H9 (cell line): ENCODE measurements at regions not wholly inside any gene's neighbourhood (a gene's known extent, or its start where the extent isn't known, plus 50 kb on each side); places are given as distances from the start of the nearest gene placed in this dataset.

Source experiments
- DNase-seq: peaks from one replicate; pipeline ENCODE4 v3.0.0-alpha.2; 2017
- H2AFZ ChIP-seq: one replicate; pipeline ENCODE4 v1.6.1; 2013; ENCODE audit warnings: mild to moderate bottlenecking, low read length, control low read depth, moderate library complexity
- H2AK5ac ChIP-seq: 2 replicates; pipeline ENCODE4 v1.6.1; 2013; ENCODE audit warnings: low read length, control low read depth, mixed read lengths; ENCODE audit not compliant: insufficient read length
- H2BK120ac ChIP-seq: one replicate; pipeline ENCODE4 v1.6.1; 2013; ENCODE audit warnings: low read depth, mild to moderate bottlenecking, low read length, control low read depth, inconsistent platforms; ENCODE audit not compliant: poor library complexity, severe bottlenecking
- H2BK12ac ChIP-seq: 2 replicates; pipeline ENCODE4 v1.6.1; 2013; ENCODE audit warnings: low read length, control low read depth, mixed read lengths, low read depth; ENCODE audit not compliant: insufficient read length
- H2BK15ac ChIP-seq: 2 replicates; pipeline ENCODE4 v1.6.1; 2013; ENCODE audit warnings: low read depth, low read length, control low read depth
- H2BK20ac ChIP-seq: one replicate; pipeline ENCODE4 v1.6.1; 2013; ENCODE audit warnings: low read depth, mild to moderate bottlenecking, low read length, control low read depth, inconsistent platforms; ENCODE audit not compliant: poor library complexity, severe bottlenecking
- H2BK5ac ChIP-seq: 2 replicates; pipeline ENCODE4 v1.6.1; 2013; ENCODE audit warnings: low read length, control low read depth, mixed read lengths; ENCODE audit not compliant: insufficient read length
- H3K14ac ChIP-seq: 2 replicates; pipeline ENCODE4 v1.6.1; 2013; ENCODE audit warnings: low read length, control low read depth; ENCODE audit not compliant: insufficient read depth
- H3K18ac ChIP-seq: 2 replicates; pipeline ENCODE4 v1.6.1; 2013; ENCODE audit warnings: low read depth, mild to moderate bottlenecking, mixed read lengths, low read length, control low read depth; ENCODE audit not compliant: insufficient read length
- H3K23ac ChIP-seq: 2 replicates; pipeline ENCODE4 v1.6.1; 2013; ENCODE audit warnings: low read length, control low read depth, mixed read lengths, low read depth; ENCODE audit not compliant: insufficient read length
- H3K23me2 ChIP-seq: 2 replicates; pipeline ENCODE4 v1.6.1; 2013; ENCODE audit warnings: low read depth, mild to moderate bottlenecking, mixed read lengths, low read length, control low read depth; ENCODE audit not compliant: insufficient read length, poor library complexity, severe bottlenecking
- H3K27ac ChIP-seq: 2 replicates; pipeline ENCODE4 v1.5.1; 2013; ENCODE audit warnings: low read length, control low read depth, mixed read lengths, low read depth; ENCODE audit not compliant: insufficient read length
- H3K27me3 ChIP-seq: 2 replicates; pipeline ENCODE4 v1.6.1; 2013; ENCODE audit warnings: low read length, control low read depth, inconsistent platforms; ENCODE audit not compliant: insufficient read depth
- H3K4ac ChIP-seq: 2 replicates; pipeline ENCODE4 v1.6.1; 2013; ENCODE audit warnings: low read depth, mild to moderate bottlenecking, control low read depth, inconsistent platforms, low read length, moderate library complexity
- H3K4me1 ChIP-seq: 2 replicates; pipeline ENCODE4 v1.6.1; 2013; ENCODE audit warnings: low read length, control low read depth, inconsistent platforms; ENCODE audit not compliant: insufficient read depth
- H3K4me2 ChIP-seq: 2 replicates; pipeline ENCODE4 v1.6.1; 2013; ENCODE audit warnings: low read length, control low read depth, mixed read lengths; ENCODE audit not compliant: insufficient read length, insufficient read depth
- H3K56ac ChIP-seq: 2 replicates; pipeline ENCODE4 v1.6.1; 2013; ENCODE audit warnings: low read depth, mild to moderate bottlenecking, mixed read lengths, low read length, control low read depth; ENCODE audit not compliant: insufficient read length
- H3K79me1 ChIP-seq: 2 replicates; pipeline ENCODE4 v1.6.1; 2013; ENCODE audit warnings: low read depth, mild to moderate bottlenecking, moderate library complexity, low read length, control low read depth, inconsistent platforms; ENCODE audit not compliant: insufficient read depth, poor library complexity, severe bottlenecking
- H3K79me2 ChIP-seq: 2 replicates; pipeline ENCODE4 v1.6.1; 2013; ENCODE audit warnings: low read length, control low read depth, inconsistent platforms; ENCODE audit not compliant: insufficient read depth
- H3K9ac ChIP-seq: 2 replicates; pipeline ENCODE4 v1.6.1; 2013; ENCODE audit warnings: low read length, control low read depth, mixed read lengths; ENCODE audit not compliant: insufficient read length; ENCODE audit errors: extremely low read depth
- H3K9me3 ChIP-seq: one replicate; pipeline ENCODE4 v1.6.1; 2013; ENCODE audit warnings: low read depth, low read length, inconsistent platforms; ENCODE audit not compliant: control insufficient read depth
- H3T11ph ChIP-seq: one replicate; pipeline ENCODE4 v1.6.1; 2013; ENCODE audit warnings: mild to moderate bottlenecking, low read length, control low read depth, inconsistent platforms
- H4K20me1 ChIP-seq: one replicate; pipeline ENCODE4 v1.6.1; 2013; ENCODE audit not compliant: control insufficient read depth, insufficient read length, insufficient read depth
- H4K5ac ChIP-seq: 2 replicates; pipeline ENCODE4 v1.6.1; 2013; ENCODE audit warnings: low read depth, mild to moderate bottlenecking, mixed read lengths, low read length, control low read depth; ENCODE audit not compliant: insufficient read length
- H4K8ac ChIP-seq: replicated peaks from 2 replicates; pipeline ENCODE4 v1.6.1; 2013; ENCODE audit warnings: low read length, control low read depth, mixed read lengths, low read depth; ENCODE audit not compliant: insufficient read length
- H4K91ac ChIP-seq: 2 replicates; pipeline ENCODE4 v1.6.1; 2013; ENCODE audit warnings: low read depth, mild to moderate bottlenecking, moderate library complexity, mixed read lengths, low read length, control low read depth; ENCODE audit not compliant: insufficient read length
- H3K27ac Mint-ChIP-seq, 3 experiments: 2 replicates in 2 of 3; 3 replicates in 1 of 3; pipeline ENCODE4 v1.8.0; 2020 to 2021; ENCODE audit warnings: mixed read lengths in 3 of 3, mild to moderate bottlenecking in 1 of 3, moderate library complexity in 1 of 3
- H3K27me3 Mint-ChIP-seq: 2 replicates; pipeline ENCODE4 v1.8.0; 2021; ENCODE audit warnings: low read depth, mild to moderate bottlenecking, moderate library complexity, mixed read lengths
- H3K36me3 Mint-ChIP-seq, 3 experiments: 2 replicates in 2 of 3; 3 replicates in 1 of 3; pipeline ENCODE4 v1.8.0; 2020 to 2021; ENCODE audit warnings: low read depth in 3 of 3, mixed read lengths in 3 of 3; ENCODE audit not compliant: insufficient read depth in 1 of 3
- H3K4me1 Mint-ChIP-seq, 2 experiments: 2 replicates each; pipeline ENCODE4 v1.8.0; 2020; ENCODE audit warnings: mixed read lengths in 2 of 2
- H3K4me3 Mint-ChIP-seq, 2 experiments: 2 replicates in 1 of 2; 3 replicates in 1 of 2; pipeline ENCODE4 v1.8.0; 2020 to 2021; ENCODE audit warnings: mild to moderate bottlenecking in 2 of 2, mixed read lengths in 2 of 2, moderate library complexity in 1 of 2
- H3K9me3 Mint-ChIP-seq, 2 experiments: 2 replicates in 1 of 2; 3 replicates in 1 of 2; pipeline ENCODE4 v1.8.0; 2020; ENCODE audit warnings: mild to moderate bottlenecking in 2 of 2, mixed read lengths in 2 of 2, moderate library complexity in 1 of 2
- CTCF ChIP-seq: fragments of 200-600 bp; sonication (generic); conservative IDR thresholded peaks from 3 replicates; pipeline ENCODE4 v1.8.0; 2021; ENCODE audit warnings: antibody characterized with exemption, mild to moderate bottlenecking
- WGBS: extraction: QIAGEN DNeasy Blood & Tissue Kit; methylation state at CpG from one replicate; pipeline ENCODE4 v1.1.7; 2013; ENCODE audit warnings: missing lambda C conversion rate, low lambda C conversion rate, mixed read lengths; ENCODE audit not compliant: insufficient read length; ENCODE audit errors: extremely low coverage; 5-methylcytosine and 5-hydroxymethylcytosine counted together

GRCh38 chr20:60815656-60816055 lies 436.4 kb upstream of the CDH4 start:
- no peaks in the 10 kb centered on the region for H3K79me2 ChIP-seq
- no peak overlapping the region for H2AFZ ChIP-seq
- no peaks in the 10 kb centered on the region for H4K20me1 ChIP-seq
- H2AK5ac ChIP-seq = no peak overlapping the region
- no peak overlapping the region for H2BK15ac ChIP-seq
- no peak overlapping the region for H3K23ac ChIP-seq
- H3K14ac ChIP-seq = no peak overlapping the region; the same call in 1 of the 2 replicates
- H2BK12ac ChIP-seq = no peak overlapping the region
- no peak for DNase-seq
- no peak overlapping the region for H3K4me3 Mint-ChIP-seq
- no peak overlapping the region for H3K27ac ChIP-seq
- WGBS = no CpG with 5 or more reads among the region's 6 CpGs
- no peak overlapping the region for H3K4ac ChIP-seq
- no peak overlapping the region for H3T11ph ChIP-seq
- no peaks in the 10 kb centered on the region for H3K9me3 ChIP-seq
- H3K9ac ChIP-seq = no peak overlapping the region
- peaks cover 12 to 17% of the 10 kb centered on the region in 2 experiments for H3K9me3 Mint-ChIP-seq
- H3K23me2 ChIP-seq = no peaks in the 10 kb centered on the region
- no peak overlapping the region for H4K91ac ChIP-seq
- no peak overlapping the region for H3K4me2 ChIP-seq
- H3K27me3 Mint-ChIP-seq = peaks cover 9% of the 10 kb centered on the region
- H4K5ac ChIP-seq = no peak overlapping the region
- peaks cover 0 to 12% of the 10 kb centered on the region in 2 experiments; a peak in 2 of 4 replicates for H3K4me1 Mint-ChIP-seq
- peaks cover 0 to 13% (median 4%) of the 10 kb centered on the region in 3 experiments; a peak in 4 of 7 replicates for H3K36me3 Mint-ChIP-seq
- no peak overlapping the region for H2BK20ac ChIP-seq
- no peak overlapping the region for H2BK5ac ChIP-seq
- H3K18ac ChIP-seq = no peak overlapping the region
- H3K79me1 ChIP-seq = no peaks in the 10 kb centered on the region
- no peak for TF ChIP-seq CTCF
- no peak overlapping the region for H4K8ac ChIP-seq
- H3K27ac Mint-ChIP-seq = no peak overlapping the region; a peak in 1 of 7 replicates
- H3K27me3 ChIP-seq = no peaks in the 10 kb centered on the region
- no peak overlapping the region for H3K56ac ChIP-seq
- H3K4me1 ChIP-seq = no peaks in the 10 kb centered on the region
- H2BK120ac ChIP-seq = no peak overlapping the region
